ENCODE measurements at regions not wholly inside any gene's neighbourhood (a gene's known extent, or its start where the extent isn't known, plus 50 kb on each side); places are given as distances from the start of the nearest gene placed in this dataset.

DNA sequence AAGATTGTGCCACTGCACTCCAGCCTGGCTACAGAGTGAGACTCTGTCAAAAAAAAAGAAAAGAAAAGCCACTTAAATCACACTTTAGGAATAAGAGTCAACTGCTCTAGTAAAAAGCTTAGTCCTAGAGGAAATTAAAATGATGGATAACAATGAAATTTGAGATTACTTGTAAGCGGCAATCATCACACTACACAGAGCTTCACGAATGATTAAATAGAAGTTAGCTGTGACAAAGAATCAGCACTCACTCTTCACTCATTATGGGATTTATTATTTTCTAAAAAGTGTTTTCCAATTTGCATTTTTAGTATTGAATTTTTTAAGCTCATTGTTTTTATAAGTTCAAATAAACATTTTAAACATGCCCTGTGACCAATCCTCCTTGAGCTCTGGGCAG, 718.0 kb downstream of the UTRN start:
- no peak for TF ChIP-seq POLR2A (IDR thresholded peaks at IDR 0.05)
- no peak for TF ChIP-seq CTCF (IDR thresholded peaks at IDR 0.05)
